HG02678 (cell line): ENCODE measurements at regions not wholly inside any gene's neighbourhood (a gene's known extent, or its start where the extent isn't known, plus 50 kb on each side); places are given as distances from the start of the nearest gene placed in this dataset.

Experiments
- ATAC-seq: cut with Tn5 transposase; IDR thresholded peaks from one replicate; pipeline ENCODE4 v1.9.1; 2021; ENCODE audit warnings: mild to moderate bottlenecking, moderate library complexity; ENCODE audit not compliant: unreplicated experiment

DNA sequence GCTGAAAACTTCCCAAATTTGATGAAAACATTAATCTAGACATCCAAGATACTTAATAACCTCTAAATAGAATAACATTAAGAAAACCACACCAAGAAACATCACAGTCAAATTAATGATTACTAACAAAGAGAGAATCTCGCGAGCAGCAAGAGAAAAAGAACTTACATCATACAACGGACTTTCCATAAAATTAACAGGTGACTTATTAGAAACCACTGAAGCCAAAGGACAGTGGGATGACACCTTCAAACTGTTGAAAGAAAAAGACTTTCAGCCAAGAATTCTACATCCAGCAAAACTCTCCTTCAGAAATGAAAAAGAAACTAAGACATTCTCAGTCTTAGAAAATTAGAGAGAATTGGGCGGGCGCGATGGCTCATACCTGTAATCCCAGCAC is 232.0 kb downstream of the SNCA start:
- ATAC-seq, result no peak

DNA sequence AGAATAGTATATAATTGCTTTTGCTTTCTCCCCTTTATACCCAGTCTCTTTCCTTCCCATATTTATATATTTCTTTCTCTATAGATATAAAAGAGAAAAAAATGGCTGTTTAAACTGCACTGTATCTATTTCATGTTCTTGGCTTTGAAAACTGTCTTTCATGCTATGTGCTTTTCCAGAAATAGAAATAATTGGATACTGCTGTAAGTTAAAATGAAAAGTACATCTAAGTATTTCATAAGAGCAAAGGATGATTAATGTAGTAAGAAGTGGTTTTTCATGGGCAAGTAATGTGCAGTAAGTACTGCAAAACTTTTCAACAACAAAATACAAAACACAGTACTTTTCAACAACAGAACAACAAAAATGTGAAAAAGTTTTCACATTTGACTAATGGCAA is 237.9 kb downstream of the SNCA start:
- no peak for ATAC-seq

DNA sequence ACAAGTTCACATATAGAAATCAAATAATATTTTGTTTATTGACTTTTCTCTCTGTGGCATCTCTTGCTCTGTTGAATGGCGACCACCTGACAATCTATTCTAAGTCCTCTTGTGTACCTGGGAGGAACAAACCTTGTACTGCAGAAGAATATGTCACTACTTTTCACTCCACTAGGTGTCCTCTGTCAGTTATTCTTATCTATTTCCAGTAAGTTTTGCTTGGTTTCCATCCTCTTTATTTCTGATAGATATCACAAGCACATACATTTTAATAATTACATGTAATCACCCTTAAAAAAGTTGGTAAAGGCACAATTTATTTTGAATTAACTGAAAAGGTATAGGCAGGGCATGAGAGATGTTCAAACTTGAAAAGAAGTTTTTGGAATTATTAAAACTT is 238.4 kb downstream of the SNCA start:
- ATAC-seq, result no peak

DNA sequence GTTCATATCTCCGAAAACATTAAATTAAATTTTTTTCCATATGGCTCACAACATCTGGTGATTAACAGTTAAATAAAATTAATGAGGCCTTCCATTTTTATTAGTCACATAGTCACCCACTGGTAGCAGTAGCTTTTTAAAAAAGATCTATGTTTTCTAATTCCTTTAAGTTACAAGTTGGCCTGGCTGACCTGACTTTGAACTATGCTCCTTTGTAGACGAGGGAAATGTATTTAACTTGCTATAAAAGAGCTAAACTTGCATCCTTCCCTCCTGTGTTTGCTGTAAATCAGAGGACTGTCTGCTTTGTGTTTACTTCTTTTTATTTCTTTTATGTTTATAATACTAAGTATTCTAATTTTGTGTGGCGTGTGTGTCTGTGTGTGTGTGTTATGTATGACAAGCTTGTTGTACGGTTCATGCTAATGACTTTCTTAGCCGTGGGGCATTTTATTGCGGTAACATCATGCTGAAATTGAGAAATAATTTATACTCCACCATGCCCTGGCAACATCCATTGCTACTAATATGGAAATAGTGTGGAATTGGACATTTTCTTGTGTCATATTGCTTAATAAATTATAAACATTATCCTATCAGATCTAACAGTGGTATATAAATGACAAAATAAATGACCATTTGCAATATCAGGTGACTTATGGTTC is 241.7 kb downstream of the SNCA start:
- ATAC-seq, result no peak

DNA sequence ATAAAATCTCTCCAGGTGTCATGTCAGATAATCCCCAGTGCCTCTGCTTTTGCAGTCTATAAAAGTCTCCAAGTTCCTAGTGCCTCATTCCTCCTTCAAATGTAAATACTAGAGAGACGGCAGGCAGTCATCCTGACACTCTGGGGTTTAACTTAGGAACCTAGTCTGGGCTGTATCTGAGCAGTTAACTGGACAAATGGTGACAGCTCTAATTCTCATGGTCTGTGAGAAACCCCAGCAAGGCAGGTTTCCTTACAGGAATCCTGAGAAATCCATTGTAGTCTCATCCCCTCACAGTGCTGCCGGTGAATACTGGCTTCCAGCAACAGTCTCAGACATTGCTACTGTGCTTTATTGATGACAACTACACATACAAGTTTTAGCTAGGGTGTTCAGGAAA is 246.8 kb downstream of the SNCA start:
- ATAC-seq, result no peak

DNA sequence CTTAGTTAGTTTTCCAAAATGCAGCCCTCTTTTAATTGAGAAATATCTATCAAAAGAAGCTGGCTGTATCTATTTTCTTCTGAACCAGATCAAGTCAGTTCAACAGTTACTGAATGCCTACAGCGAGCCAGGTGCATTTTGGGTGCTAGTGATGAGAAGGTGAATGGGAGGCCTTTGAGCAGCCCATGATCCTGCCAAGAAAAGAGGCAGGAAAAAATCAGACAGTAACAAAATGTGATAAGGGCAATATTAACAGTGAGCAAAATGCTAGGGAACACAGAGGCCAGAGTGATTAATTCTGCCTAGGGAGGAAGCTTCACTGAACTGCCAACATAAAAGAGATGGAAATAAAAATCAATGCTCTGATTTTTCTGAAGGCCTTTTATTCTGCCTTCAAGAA is 248.5 kb downstream of the SNCA start:
- no peak for ATAC-seq

DNA sequence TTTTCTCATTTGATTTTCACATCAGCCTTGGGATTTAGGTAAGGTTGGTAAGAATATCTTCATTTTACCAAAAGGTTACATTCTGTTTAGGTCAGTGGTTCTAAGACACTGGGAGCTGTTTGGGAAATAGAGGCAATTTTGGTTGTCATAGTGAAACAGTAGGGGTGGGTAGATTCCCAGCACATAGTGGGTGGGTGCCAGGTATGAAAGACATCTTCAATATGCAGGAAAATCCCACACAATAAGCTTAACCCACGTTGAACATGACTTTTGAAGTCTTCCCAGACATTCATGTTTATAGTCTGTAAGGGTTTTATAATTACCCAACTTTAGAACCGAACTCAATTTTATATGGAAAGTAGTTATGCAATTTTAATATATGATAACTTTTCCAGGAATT is 249.6 kb downstream of the SNCA start:
- ATAC-seq, result no peak

DNA sequence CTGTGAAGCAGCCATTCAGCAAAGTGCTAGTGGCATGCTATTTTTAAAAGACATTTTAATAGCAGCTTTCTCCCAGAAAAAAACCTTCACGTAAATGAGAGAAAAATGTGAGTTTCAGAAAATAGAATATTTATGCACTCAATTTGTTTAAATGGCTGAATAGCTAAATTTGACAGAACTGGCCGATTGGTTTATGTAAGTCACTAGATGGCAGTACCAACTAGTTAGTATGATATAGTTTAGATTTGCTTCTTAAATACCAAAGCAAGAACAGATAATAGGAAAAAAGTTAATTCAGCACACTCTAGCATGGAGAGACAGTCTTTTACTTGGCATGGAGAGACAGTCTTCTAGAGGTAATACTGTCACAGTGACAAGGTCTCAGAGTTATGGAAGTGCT is 250.1 kb downstream of the SNCA start:
- no peak for ATAC-seq

DNA sequence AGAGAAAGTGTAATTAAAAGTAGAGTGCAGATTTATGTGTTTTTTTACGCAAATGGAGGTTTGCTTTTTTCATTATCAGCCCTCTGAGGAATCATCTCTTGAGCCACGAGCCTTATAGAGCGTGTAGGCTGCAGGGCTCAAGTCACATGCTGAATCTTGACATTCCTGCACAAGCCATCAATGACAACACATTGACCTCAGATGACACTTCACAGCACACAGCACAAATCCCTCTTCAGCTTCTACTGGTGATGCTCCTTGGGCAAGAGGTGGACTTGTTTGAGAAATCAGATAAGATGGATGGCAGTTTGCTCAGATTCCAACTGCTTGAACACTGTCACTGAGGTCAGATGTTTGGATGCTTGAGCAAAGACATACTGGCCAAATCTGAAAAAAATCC is 250.6 kb downstream of the SNCA start:
- no peak for ATAC-seq

DNA sequence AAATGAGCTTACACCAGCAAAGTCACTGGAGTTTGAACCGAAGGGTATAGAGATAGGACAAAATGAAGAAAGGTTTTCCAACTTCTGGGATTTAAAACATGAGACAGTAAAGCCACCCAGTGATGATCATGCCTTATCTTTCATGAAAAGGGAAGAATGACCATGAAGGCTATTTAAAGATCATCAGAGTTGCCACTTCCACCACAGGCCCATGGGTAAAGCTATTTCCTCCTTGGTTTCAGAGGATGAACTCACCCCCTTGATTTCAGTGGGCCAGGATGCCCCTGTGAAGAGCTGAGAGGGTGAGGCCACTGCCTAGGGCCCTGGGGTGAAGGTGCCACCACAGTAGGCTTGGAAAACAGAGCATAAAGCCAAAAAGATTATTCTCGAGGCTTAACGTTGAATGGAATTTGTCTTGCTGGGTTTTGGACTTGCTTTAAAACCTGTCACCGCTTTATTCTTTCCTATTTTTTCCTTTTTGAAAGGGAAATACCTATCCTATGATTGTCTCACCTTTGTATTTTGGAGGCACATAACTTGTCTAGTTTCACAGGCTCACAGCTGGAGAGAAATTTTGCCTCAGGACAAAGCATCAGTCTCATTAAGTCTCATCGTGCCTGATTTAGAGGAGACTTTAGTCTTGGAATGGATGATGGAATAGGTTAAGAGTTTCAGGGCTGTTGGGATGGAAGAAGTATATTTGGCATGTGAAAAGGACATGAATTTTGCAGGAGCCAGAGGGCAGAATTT is 254.0 kb downstream of the SNCA start:
- no peak for ATAC-seq

DNA sequence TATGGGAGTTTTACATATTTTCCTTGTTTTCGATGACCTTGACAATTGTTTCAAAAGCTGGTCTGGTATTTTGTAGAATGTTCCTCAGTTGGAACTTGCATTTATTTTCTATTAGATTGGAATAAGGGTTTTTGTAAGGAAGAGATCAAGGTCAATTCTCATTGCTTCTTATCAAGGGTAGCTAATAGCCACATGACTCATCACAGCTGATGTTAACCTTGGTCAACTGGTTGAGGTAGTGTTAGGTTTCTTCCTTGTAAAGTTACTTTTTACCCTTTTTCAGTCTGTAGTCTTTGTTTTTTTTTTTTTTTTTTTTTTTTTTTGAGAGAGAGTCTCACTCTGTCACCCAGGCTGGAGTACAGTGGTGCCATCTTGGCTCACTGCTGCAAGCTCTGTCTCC is 257.2 kb downstream of the SNCA start:
- ATAC-seq, result no peak

DNA sequence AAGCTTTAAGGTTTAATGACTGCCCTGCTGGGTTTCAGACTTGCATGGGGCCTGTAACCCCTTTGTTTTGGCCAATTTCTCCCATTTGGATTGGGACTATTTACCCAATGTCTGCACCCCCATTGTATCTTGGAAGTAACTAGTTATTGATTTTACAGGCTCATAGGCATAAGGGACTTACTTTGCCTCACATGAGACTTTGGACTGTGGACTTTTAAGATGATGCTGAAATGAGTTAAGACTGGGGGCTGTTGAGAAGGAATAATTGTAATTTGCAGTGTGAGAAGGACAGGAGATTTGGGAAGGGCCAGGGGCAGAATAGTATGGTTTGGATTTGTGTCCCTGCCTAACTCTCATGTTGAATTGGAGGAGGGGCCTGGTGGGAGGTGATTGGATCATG is 260.7 kb downstream of the SNCA start:
- ATAC-seq, result no peak

DNA sequence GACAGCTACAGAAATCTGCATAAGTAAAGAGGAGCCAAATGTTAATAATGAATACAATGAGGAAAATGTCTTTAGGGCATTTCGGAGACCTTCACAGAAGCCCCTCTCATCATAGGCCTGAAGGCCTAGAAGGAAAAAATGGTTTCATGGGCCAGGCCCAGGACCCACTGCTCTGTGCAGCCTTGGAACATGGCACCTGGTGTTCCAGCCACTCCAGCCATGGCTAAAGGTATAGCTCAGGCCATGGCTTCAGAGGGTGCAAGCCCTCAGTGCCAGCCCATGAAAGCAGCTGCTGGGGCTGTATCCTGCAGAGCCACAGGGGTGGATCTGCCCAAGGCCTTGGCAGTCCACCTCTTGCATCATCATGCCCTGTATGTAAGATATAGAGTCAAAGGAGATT is 261.1 kb downstream of the SNCA start:
- no peak for ATAC-seq

DNA sequence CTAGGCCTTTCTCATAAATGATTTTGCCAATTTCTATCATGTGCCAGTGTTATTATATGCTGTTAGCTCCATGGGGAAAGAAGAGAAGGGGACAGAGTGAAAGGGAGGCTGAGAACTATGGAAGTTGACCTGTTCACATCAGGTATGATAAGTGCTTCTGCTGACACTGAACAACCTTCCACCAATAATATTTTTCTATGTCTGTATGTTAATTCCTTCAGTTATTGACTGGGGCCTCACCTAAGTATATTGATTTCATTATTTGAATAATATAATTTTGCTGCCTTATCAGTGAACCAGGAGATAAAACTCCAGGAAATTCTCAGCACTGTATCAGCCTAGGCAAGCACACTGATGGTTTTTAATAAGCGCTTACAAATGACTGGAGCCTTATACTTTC is 262.8 kb downstream of the SNCA start:
- ATAC-seq, result no peak

DNA sequence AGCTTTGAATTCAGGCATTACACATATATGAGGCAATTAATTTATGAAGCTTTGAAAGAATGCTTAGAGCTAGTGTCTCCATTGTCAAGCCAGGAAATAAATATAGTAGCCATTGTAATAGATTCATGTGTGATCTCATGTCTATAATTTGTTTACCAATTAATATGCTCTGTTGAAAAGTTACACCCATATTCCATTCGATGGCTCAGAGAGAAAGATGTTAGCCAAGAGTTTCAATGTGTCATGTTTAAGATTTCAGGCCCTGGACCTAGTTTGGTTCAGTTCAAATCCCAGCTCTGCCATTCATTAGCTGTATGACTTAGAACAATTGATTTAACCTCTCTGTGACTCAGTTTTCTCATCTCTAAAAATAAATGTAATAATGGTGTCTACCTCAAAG is 263.3 kb downstream of the SNCA start:
- ATAC-seq, result no peak

DNA sequence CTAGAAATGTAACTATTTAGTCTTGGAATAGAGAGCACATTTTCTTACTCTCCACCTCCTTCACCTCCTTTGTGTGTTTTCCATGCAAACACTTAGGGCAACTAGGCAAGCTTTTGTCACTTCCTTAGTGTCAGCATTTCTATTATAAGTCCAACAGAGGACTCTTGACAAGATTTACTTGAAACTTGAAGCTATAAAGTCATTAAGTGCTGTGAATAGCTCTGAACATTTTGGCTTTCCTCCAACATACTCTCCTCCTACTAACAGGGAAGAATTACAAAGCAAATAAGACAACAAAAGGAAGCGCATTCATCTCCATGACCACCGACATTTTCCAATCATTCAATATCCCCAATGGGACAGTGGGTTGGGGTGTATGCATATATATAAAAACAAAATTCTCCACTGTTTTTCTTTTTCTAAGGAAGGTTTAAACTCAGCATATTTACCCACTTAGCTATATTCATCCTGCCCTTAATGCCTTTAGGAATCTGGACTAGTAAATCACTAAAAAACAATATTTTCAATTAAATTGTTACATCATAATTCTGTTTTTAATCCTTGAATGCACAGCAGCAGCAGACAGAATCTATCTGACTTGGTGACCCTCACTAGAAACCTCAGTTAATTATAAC is 264.6 kb downstream of the SNCA start:
- no peak for ATAC-seq

DNA sequence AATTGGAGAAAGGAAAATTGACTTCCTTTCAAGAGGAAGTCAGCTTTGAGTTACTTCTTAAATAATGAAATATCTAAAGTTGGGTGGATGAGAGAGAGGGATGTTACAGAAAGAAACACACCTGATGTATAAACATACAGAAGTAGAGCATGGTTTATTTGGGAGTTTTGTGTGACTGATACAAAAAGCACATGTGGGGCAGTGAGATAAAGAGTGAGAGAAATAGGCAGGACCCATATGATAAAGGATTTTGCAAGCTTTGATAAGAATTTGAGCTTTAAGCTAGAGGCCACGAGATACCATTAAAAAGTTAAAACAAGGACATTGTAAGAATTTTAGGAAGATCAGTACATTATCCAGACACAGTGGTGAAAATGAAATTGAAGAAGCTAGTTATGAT is 263.3 kb upstream of the GPRIN3 start:
- ATAC-seq, result no peak

DNA sequence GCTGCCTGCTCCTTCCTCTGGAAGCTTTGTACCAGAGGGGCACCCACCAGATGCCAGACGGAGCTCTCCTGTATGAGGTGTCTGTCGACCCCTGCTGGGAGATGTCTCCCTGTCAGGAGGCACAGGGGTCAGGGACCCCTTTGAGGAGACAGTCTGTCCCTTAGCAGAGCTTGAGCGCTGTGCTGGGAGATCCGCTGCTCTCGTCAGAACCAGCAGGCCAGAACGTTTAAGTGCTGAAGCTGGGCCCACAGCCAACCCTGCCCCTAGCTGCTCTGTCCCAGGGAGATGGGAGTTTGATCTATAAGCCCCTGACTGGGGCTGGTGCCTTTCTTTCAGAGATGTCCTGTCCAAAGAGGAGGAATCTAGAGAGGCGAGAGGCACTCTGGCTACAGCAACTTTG is 260.3 kb upstream of the GPRIN3 start:
- ATAC-seq, result no peak

DNA sequence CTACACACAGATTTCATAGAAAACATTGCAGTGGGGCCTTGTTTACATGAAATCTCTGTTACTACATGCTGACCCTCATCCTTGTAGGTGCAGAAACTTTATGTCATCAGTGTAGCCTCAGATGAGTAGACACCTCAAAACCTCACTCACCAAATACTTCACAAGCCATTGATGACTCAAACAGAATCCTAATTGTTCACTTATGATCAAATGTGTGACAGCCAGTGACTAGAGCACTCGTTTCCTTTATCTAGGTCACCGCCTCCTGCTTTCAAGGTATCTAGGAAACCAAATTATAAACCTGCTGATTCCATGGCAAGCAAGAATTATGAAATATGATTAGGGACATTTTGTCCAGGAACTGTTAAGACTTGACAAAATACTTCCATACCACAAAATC is 255.8 kb upstream of the GPRIN3 start:
- ATAC-seq, result peak; percentile 71

DNA sequence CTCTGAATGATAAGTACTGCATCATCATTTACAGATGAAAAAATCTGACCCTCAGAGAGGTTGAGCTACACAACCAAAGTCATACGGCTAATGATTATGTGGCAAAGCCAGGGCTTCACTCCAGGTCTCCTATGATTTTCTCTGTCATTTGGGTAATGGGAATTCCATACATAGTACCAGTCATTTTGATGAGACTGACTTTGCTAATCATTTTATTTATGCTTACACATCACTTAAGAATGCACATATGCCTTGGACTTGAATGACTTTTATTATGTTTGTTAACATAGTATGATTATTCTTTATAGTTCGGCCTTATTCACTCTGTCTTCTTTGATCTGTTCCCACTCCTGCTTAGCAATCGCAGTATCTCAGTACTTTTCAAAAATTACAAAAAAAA is 255.1 kb upstream of the GPRIN3 start:
- ATAC-seq, result no peak

DNA sequence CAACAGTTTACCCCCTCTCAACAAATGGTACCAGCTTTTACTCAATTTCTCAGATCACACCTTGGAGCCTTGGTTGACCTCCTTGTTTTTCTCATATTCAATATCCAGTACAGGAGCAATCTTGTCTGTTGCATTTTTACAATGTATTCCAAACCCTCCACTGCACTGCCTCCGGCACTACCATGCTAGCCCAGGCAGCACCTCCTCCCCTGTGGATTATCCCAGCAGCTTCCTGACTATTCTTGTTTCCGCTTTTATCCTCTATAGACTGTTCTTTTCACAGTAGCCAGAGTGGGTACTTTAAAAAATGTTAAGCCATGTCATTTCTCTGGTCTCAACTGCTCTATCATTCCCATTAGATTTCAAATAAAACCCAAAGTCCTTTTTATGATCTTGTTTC is 253.4 kb upstream of the GPRIN3 start:
- ATAC-seq, result no peak

DNA sequence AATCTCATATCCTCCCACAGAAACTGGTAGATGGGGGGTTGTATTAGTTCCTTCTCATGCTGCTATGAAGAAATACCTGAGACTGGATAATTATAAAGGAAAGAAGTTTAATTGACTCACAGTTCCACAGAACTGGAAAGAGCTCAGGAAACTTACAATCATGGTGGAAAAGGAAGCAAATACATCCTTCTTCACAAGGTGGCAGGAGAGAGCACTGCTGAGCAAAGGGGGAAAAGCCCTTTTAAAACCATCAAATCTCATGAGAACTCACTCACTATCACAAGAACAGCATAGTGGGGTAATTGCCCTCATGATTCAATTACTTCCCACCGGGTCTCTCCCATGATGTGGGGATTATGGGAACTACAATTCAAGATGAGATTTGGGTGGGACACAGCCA is 250.5 kb upstream of the GPRIN3 start:
- ATAC-seq, result no peak
